CD4-positive, alpha-beta T cell treated with Interleukin-2 at 100 ng/mL for 4 hours (primary cell): ENCODE measurements at regions not wholly inside any gene's neighbourhood (a gene's known extent, or its start where the extent isn't known, plus 50 kb on each side); places are given as distances from the start of the nearest gene placed in this dataset.
"Not testable (repeated sequence)": the region's sequence is repeated elsewhere in the genome, so short reads cannot be mapped to it uniquely, and the experiment has no call there.

Experiments used
- DNase-seq: peaks from one replicate; pipeline ENCODE4 v3.0.0-alpha.2; 2020; ENCODE audit warnings: low spot score

GRCh38 chr16:17984810-17985209 is 351.7 kb downstream of the NPIPA8 start:
- no peak for DNase-seq

GRCh38 chr16:17983847-17984639 is 352.5 kb downstream of the NPIPA8 start:
- DNase-seq, result no peak

DNA sequence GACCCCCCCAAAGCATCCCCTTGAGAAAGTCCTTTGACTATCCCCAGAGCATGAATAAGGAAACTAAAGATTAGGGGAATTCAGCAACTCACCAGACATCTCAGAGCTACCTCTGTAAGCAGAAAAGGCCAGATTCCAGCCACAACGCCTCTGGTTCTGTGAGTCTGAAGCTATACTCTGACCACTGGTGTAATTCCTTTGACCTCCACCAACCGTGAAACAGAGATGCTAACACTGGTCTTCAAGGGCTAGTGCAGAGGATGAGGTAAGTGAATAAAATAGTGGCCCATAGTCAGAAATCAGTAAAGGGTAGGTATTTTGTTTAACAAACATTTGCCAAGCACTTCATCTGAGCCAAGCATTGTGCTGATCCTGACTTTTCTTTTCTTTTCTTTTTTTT is 353.4 kb downstream of the NPIPA8 start:
- DNase-seq, result no peak

DNA sequence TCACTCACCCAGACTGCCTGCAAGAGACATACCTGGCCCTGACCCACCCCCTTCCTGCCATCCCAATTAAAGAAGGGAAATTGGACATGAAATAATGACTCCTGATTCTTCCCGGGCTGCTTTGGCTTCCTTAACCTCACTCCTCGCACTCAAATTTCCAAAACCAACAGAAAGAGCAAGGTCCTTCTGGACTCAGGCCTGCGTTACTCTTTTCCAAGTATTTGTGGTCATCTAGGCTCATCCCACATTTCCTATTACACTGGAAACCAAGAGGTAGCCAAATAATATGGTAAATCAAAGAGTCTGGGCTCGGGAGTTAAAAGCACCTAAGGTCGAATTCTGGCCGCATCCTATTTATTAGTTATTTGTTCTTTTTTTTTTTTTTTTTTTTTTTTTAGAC is 359.3 kb downstream of the NPIPA8 start:
- no peak for DNase-seq

- no peak for DNase-seq
Observed at GRCh38 chr16:17972460-17972943, 364.0 kb downstream of the NPIPA8 start.

GRCh38 chr16:17970816-17971331 is 365.7 kb downstream of the NPIPA8 start:
- DNase-seq, result no peak

- no peak for DNase-seq
Observed at GRCh38 chr16:17970157-17970765, 366.3 kb downstream of the NPIPA8 start.

DNA sequence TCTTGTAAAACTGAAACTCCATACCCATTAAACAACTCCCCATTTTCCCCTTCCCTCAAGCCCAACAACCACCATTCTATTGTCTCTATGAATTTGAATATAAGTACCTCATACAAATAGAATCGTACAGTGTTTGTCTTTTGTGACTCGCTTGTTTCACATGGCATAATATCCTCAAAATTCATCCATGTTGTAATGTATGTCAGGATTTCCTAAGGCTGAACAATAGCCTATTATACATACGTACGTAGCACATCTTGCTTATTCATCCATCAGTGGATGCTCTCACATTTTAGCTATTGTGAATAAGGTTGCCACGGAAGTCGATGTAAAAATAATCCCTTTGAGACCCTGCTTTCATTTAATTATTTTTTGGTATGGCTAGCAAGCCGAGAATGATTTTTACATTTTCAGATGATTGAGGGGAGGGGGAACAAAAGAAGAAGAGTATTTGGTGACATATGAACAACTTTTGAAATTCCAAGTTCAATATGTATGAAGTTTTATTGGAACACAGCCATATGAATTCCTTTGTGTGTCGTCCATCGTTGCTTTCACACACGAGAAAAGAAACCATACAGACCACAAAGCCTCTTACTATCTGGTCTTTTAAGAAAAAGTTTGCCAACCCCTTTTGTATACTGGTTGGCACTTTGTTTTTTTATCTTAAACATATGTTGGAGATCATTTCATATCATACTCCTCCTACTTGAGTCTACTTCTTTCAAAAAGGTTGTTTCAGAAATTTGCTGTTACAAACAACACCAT is 371.2 kb downstream of the NPIPA8 start:
- DNase-seq, result no peak

GRCh38 chr16:17964196-17964595 is 372.3 kb downstream of the NPIPA8 start:
- DNase-seq, result no peak

DNA sequence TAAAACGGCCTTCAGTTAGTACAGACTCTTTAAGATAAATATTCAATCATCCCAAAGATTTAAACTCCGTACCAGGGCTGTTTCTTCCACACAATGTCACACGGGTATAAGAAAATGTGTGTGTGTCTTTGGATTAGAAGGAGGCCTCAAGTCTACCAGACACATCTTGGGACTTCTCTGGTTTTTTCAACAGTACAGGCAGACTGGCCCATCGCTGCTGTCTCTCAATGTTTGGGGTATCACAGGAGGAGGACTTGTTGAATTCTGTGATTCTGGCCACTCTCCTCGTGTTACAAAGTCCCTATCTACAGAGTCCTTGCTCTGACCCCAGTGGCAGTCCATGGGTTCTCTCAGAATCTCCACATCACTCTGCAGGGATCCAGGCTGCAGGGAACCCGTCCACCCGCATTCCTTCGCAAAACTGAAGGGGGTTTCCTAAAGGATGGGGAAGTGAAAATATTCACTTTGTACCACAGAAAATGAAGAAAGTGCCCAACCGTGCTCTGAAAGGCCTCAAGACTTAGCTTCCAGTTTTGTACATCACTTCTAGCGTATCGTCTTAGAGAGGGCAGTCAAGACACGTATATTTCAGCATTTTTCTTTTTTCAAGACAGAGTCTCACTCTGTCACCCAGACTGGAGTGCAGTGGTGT is 373.2 kb downstream of the NPIPA8 start:
- DNase-seq, result no peak

GRCh38 chr16:17962726-17963125 is 373.8 kb downstream of the NPIPA8 start:
- DNase-seq, result no peak

DNA sequence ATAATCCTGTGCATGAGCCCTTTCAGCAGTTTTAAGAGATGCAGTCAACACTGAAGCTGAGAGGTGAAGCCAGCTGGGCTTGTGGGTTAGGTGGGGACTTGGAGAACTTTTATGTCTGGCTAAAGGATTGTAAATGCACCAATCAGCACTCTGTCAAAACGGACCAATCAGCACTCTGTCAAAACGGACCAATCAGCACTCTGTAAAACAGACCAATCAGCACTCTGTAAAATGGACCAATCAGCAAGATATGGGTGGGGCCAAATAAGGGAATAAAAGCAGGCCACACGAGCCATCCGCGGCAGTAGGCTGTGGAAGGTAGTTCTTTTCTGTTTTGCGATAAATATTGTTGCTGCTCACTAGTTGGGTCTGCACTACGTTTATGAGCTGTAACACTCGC is 374.7 kb downstream of the NPIPA8 start:
- DNase-seq, result not testable (repeated sequence)

GRCh38 chr16:17951378-17951777 is 385.2 kb downstream of the NPIPA8 start:
- no peak for DNase-seq

GRCh38 chr16:17949982-17950250 is 386.6 kb downstream of the NPIPA8 start:
- DNase-seq, result no peak

- DNase-seq, result no peak
Observed at GRCh38 chr16:17949141-17949981, 387.2 kb downstream of the NPIPA8 start.

GRCh38 chr16:17947637-17948036 is 388.9 kb downstream of the NPIPA8 start:
- DNase-seq, result no peak

DNA sequence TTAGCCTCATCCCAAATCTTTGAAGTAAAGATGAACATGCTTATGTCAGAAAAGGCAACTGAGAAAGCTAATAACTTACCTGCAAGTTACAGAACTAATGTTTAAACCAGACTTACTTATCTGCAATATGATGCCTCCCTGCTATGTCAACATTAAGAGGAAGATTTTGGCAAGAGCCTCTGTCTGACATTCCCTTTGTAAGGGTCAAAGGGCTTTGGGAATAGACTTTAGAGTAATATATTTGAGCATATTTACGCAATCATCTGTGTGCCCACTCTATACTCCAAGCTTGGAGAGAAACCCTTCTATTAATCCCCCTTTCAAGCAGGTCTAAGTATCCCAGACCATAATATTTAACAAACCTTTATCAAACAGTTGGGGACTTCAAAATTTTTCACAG is 389.4 kb downstream of the NPIPA8 start:
- no peak for DNase-seq

- no peak for DNase-seq
Observed at GRCh38 chr16:17945080-17945601, 391.4 kb downstream of the NPIPA8 start.

- DNase-seq, result no peak
Observed at GRCh38 chr16:17944345-17944744, 392.2 kb downstream of the NPIPA8 start.

DNA sequence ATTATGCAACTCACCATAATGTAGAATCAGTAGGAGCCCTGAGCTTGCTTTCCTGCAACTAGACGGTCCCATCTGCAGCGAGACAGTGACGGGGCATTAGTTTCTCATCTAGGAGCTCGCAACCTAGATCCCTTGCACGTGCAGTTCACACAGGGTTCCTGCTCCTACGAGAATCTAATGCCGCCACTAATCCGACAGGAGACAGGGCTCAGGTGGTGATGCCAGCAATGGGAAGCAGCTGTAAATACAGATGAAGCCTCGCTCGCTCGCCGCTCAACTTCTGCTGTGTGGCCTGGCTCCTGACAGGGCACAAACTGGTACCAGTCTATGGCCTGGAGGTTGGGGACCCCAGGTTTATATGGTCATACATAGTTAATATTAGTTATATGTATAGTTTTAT is 394.5 kb downstream of the NPIPA8 start:
- DNase-seq, result no peak
